Astrocyte (in vitro differentiated cells and primary cell): ENCODE measurements at regions not wholly inside any gene's neighbourhood (a gene's known extent, or its start where the extent isn't known, plus 50 kb on each side); places are given as distances from the start of the nearest gene placed in this dataset.

Source experiments
- CTCF ChIP-seq: IDR thresholded peaks from 2 replicates; pipeline ENCODE4 v1.5.1; 2011; ENCODE audit warnings: low read depth, mild to moderate bottlenecking, inconsistent platforms, low read length, moderate library complexity; ENCODE audit not compliant: insufficient read depth
- EZH2 ChIP-seq: IDR thresholded peaks from 2 replicates; pipeline ENCODE4 v1.6.1; 2012; ENCODE audit warnings: mild to moderate bottlenecking, low read length, inconsistent platforms; ENCODE audit not compliant: insufficient read depth

GRCh38 chr4:18533262-18533775, 511.8 kb upstream of the LCORL start:
- TF ChIP-seq CTCF (no peak), EZH2 (no peak)
